Caco-2 (cell line): ENCODE measurements at regions not wholly inside any gene's neighbourhood (a gene's known extent, or its start where the extent isn't known, plus 50 kb on each side); places are given as distances from the start of the nearest gene placed in this dataset.

ENCODE experiments used
- BruUV-seq: library from RNA; stranded (reverse); fragments of 400-500 nt; replicated peaks from 2 replicates; lab custom pipeline; 2021; lab: Mats Ljungman, UMichigan
- CTCF ChIA-PET: fragments of 300-600 bp; sonication (Branson Sonifier 250); formaldehyde crosslinking; loops from one replicate; lab custom pipeline; 2022; ENCODE audit warnings: antibody characterized with exemption; lab: Charles Lee
- POLR2A ChIA-PET: fragments of 300-600 bp; sonication (Branson Sonifier 250); formaldehyde crosslinking; loops from one replicate; lab custom pipeline; 2022; ENCODE audit warnings: antibody characterized with exemption; lab: Charles Lee
- DNase-seq, 2 experiments: peaks; one replicate each; pipeline versions ENCODE4 v3.0.0 to v3.0.0-alpha.2; 2020 to 2022
- H3K27me3 ChIP-seq: replicated peaks from 2 replicates; pipeline ENCODE4 v1.6.0; 2011; ENCODE audit warnings: low read length; ENCODE audit not compliant: control insufficient read depth, insufficient read depth
- H3K36me3 ChIP-seq: 2 replicates; pipeline ENCODE4 v1.5.1; 2011; ENCODE audit warnings: low read length; ENCODE audit not compliant: control insufficient read depth, insufficient read depth
- H3K4me1 ChIP-seq: fragments of 250-450 bp; sonication (Bioruptor Pico); 2 replicates; pipeline ENCODE4 v1.5.1; 2020; ENCODE audit warnings: mild to moderate bottlenecking
- H3K4me3 ChIP-seq: 2 replicates; pipeline ENCODE4 v1.5.1; 2011; ENCODE audit warnings: low read depth, mild to moderate bottlenecking, control low read depth, low read length
- H3K9me3 ChIP-seq: fragments of 250-450 bp; sonication (Bioruptor Pico); 2 replicates; pipeline ENCODE4 v1.5.1; 2020; ENCODE audit warnings: mild to moderate bottlenecking, moderate library complexity
- H3K27ac Mint-ChIP-seq: one replicate; pipeline ENCODE4 v1.8.0; 2022; ENCODE audit warnings: mixed read lengths; ENCODE audit not compliant: unreplicated experiment
- H3K27me3 Mint-ChIP-seq: one replicate; pipeline ENCODE4 v1.8.0; 2022; ENCODE audit warnings: mixed read lengths; ENCODE audit not compliant: insufficient read depth, unreplicated experiment
- H3K36me3 Mint-ChIP-seq: one replicate; pipeline ENCODE4 v1.8.0; 2022; ENCODE audit warnings: mild to moderate bottlenecking, mixed read lengths; ENCODE audit not compliant: insufficient read depth, unreplicated experiment
- H3K4me1 Mint-ChIP-seq: one replicate; pipeline ENCODE4 v1.8.0; 2022; ENCODE audit warnings: low read depth, mixed read lengths; ENCODE audit not compliant: unreplicated experiment
- H3K4me3 Mint-ChIP-seq: one replicate; pipeline ENCODE4 v1.8.0; 2022; ENCODE audit warnings: mild to moderate bottlenecking, moderate library complexity, mixed read lengths; ENCODE audit not compliant: unreplicated experiment
- H3K9me3 Mint-ChIP-seq: one replicate; pipeline ENCODE4 v1.8.0; 2022; ENCODE audit warnings: mixed read lengths; ENCODE audit not compliant: unreplicated experiment
- CTCF ChIP-seq, 2 experiments: fragments of 200-600 bp in 1 of 2; IDR thresholded peaks; 1 replicate in 1 of 2; 2 replicates in 1 of 2; pipeline versions ENCODE4 v1.5.1 to v1.8.0; 2011 to 2022; ENCODE audit warnings: antibody characterized with exemption in 1 of 2, control low read depth in 1 of 2, inconsistent platforms in 1 of 2, low read depth in 1 of 2, low read length in 1 of 2, mild to moderate bottlenecking in 1 of 2, moderate library complexity in 1 of 2; ENCODE audit not compliant: insufficient read depth in 1 of 2, severe bottlenecking in 1 of 2, unreplicated experiment in 1 of 2
- intact Hi-C: fragments of 100-400 bp; cut with micrococcal nuclease; formaldehyde crosslinking; loops from one replicate; pipeline ENCODE4 v1.10.0; 2022; ENCODE audit not compliant: unreplicated experiment

- no TSS peak for BruUV-seq
- Mint-ChIP-seq H3K27me3 (no peaks in the 10 kb centered on the region), H3K9me3 (no peaks in the 10 kb centered on the region), H3K27ac (no peak overlapping the region), H3K4me3 (no peak overlapping the region), H3K36me3 (no peaks in the 10 kb centered on the region), H3K4me1 (no peaks in the 10 kb centered on the region)
- POLR2A ChIA-PET: no interaction called here
- TF ChIP-seq CTCF (IDR thresholded peaks at IDR 0.05; ENCODE audit: insufficient read depth in 1 of 2, low read depth in 1 of 2, low read length in 1 of 2, severe bottlenecking in 1 of 2, unreplicated experiment in 1 of 2): no peak
- no peaks in the 10 kb centered on the region for H3K36me3 ChIP-seq
- CTCF ChIA-PET: no interaction called here
- intact Hi-C loops: no loop called here
- no peaks in the 10 kb centered on the region for H3K27me3 ChIP-seq
- DNase-seq: no peak
- no peaks in the 10 kb centered on the region for H3K9me3 ChIP-seq
- H3K4me1 ChIP-seq: no peaks in the 10 kb centered on the region
- no peak overlapping the region for H3K4me3 ChIP-seq
These were observed 775.8 kb downstream of the EFNA5 start for GRCh38 chr5:106894964-106895363.

- DNase-seq: no peak
- intact Hi-C loops: no loop called here
- POLR2A ChIA-PET: no interaction called here
These were observed 788.7 kb downstream of the EFNA5 start for GRCh38 chr5:106882035-106882434.

GRCh38 chr5:106880656-106881055 is 790.1 kb downstream of the EFNA5 start:
- TF ChIP-seq CTCF (IDR thresholded peaks at IDR 0.05; ENCODE audit: insufficient read depth in 1 of 2, low read depth in 1 of 2, low read length in 1 of 2, severe bottlenecking in 1 of 2, unreplicated experiment in 1 of 2): no peak
- Histone ChIP-seq H3K36me3 (no peaks in the 10 kb centered on the region), H3K27me3 (no peaks in the 10 kb centered on the region), H3K4me1 (no peaks in the 10 kb centered on the region; the same call in 1 of the 2 replicates), H3K9me3 (peaks cover 11% of the 10 kb centered on the region; the same call in 1 of the 2 replicates), H3K4me3 (no peak overlapping the region)
- Mint-ChIP-seq H3K4me3 (no peak overlapping the region), H3K4me1 (peaks cover 15% of the 10 kb centered on the region), H3K36me3 (no peaks in the 10 kb centered on the region), H3K27me3 (no peaks in the 10 kb centered on the region), H3K9me3 (no peaks in the 10 kb centered on the region), H3K27ac (peak overlapping the region; percentile 10)
- ChIA-PET POLR2A (no interaction called here), CTCF (no interaction called here)
- peak; percentile 30 to 47 for DNase-seq
- intact Hi-C loops: no loop called here
- no TSS peak for BruUV-seq

More at GRCh38 chr5:106882035-106882434, 788.7 kb downstream of the EFNA5 start:
- Mint-ChIP-seq H3K27ac (peak overlapping the region; percentile 10), H3K27me3 (no peaks in the 10 kb centered on the region), H3K36me3 (no peaks in the 10 kb centered on the region), H3K4me3 (no peak overlapping the region), H3K9me3 (no peaks in the 10 kb centered on the region), H3K4me1 (peaks cover 15% of the 10 kb centered on the region)
- Histone ChIP-seq H3K36me3 (no peaks in the 10 kb centered on the region), H3K27me3 (no peaks in the 10 kb centered on the region), H3K4me3 (no peak overlapping the region), H3K4me1 (no peaks in the 10 kb centered on the region; the same call in 1 of the 2 replicates), H3K9me3 (no peaks in the 10 kb centered on the region)
- TF ChIP-seq CTCF (IDR thresholded peaks at IDR 0.05; ENCODE audit: insufficient read depth in 1 of 2, low read depth in 1 of 2, low read length in 1 of 2, severe bottlenecking in 1 of 2, unreplicated experiment in 1 of 2): no peak
- CTCF ChIA-PET: no interaction called here
- no TSS peak for BruUV-seq
